GM23338 (cell line): ENCODE measurements at regions not wholly inside any gene's neighbourhood (a gene's known extent, or its start where the extent isn't known, plus 50 kb on each side); places are given as distances from the start of the nearest gene placed in this dataset.

ENCODE experiments used
- ATAC-seq: fragments of 200-7000 bp; cut with Tn5 transposase; 3 replicates; pipeline ENCODE4 v1.9.1; 2020
- DNase-seq: peaks from one replicate; pipeline ENCODE4 v3.0.0-alpha.2; 2015; ENCODE audit warnings: low spot score
- H2AFZ ChIP-seq: fragments of 200-600 bp; sonication (generic); 2 replicates; pipeline ENCODE4 v1.8.0; 2016; ENCODE audit warnings: antibody characterized with exemption, mild to moderate bottlenecking, moderate library complexity
- H3F3A ChIP-seq: fragments of 200-600 bp; sonication (generic); replicated peaks from 2 replicates; pipeline ENCODE4 v1.8.0; 2017; ENCODE audit warnings: antibody characterized with exemption, mixed run types, low read depth
- H3K27ac ChIP-seq: fragments of 200-600 bp; sonication (generic); 2 replicates; pipeline ENCODE4 v1.6.1; 2016; ENCODE audit warnings: low read depth
- H3K27me3 ChIP-seq: fragments of 200-600 bp; sonication (generic); 2 replicates; pipeline ENCODE4 v1.8.0; 2016; ENCODE audit warnings: mild to moderate bottlenecking, mixed run types, moderate library complexity; ENCODE audit not compliant: insufficient read depth
- H3K36me3 ChIP-seq: fragments of 200-600 bp; sonication (generic); 2 replicates; pipeline ENCODE4 v1.8.0; 2016; ENCODE audit warnings: mild to moderate bottlenecking; ENCODE audit not compliant: insufficient read depth
- H3K4me1 ChIP-seq: fragments of 200-600 bp; sonication (generic); 2 replicates; pipeline ENCODE4 v1.8.0; 2016; ENCODE audit warnings: mild to moderate bottlenecking, moderate library complexity; ENCODE audit not compliant: insufficient read depth
- H3K4me2 ChIP-seq: fragments of 200-600 bp; sonication (generic); 2 replicates; pipeline ENCODE4 v1.7.1; 2017; ENCODE audit warnings: mixed run types
- H3K4me3 ChIP-seq: fragments of 200-600 bp; sonication (generic); 2 replicates; pipeline ENCODE4 v1.6.1; 2016; ENCODE audit warnings: mixed run types
- H3K79me2 ChIP-seq: fragments of 200-600 bp; sonication (generic); replicated peaks from 2 replicates; pipeline ENCODE4 v1.8.0; 2017; ENCODE audit warnings: mild to moderate bottlenecking; ENCODE audit not compliant: insufficient read depth
- H3K9me2 ChIP-seq: fragments of 200-600 bp; sonication (generic); 2 replicates; pipeline ENCODE4 v1.8.0; 2017; ENCODE audit not compliant: insufficient read depth
- H4K20me1 ChIP-seq: fragments of 200-600 bp; sonication (generic); replicated peaks from 2 replicates; pipeline ENCODE4 v1.8.0; 2017; ENCODE audit warnings: mild to moderate bottlenecking; ENCODE audit not compliant: insufficient read depth
- H3K27ac Mint-ChIP-seq: 2 replicates; pipeline ENCODE4 v1.8.0; 2020; ENCODE audit warnings: inconsistent platforms, mild to moderate bottlenecking, moderate library complexity, mixed read lengths
- H3K27me3 Mint-ChIP-seq: 3 replicates; pipeline ENCODE4 v1.8.0; 2022; ENCODE audit warnings: low read depth, mild to moderate bottlenecking, moderate library complexity, mixed read lengths, inconsistent platforms; ENCODE audit not compliant: insufficient read depth, poor library complexity
- H3K36me3 Mint-ChIP-seq: 3 replicates; pipeline ENCODE4 v1.8.0; 2021; ENCODE audit warnings: low read depth, mild to moderate bottlenecking, inconsistent platforms, moderate library complexity, mixed read lengths
- H3K4me1 Mint-ChIP-seq: 3 replicates; pipeline ENCODE4 v1.8.0; 2020; ENCODE audit warnings: mild to moderate bottlenecking, inconsistent platforms, mixed read lengths
- H3K4me3 Mint-ChIP-seq: 3 replicates; pipeline ENCODE4 v1.8.0; 2021; ENCODE audit warnings: moderate library complexity, mild to moderate bottlenecking, inconsistent platforms, mixed read lengths
- H3K9me3 Mint-ChIP-seq: 3 replicates; pipeline ENCODE4 v1.8.0; 2020; ENCODE audit warnings: moderate library complexity, mild to moderate bottlenecking, inconsistent platforms, mixed read lengths
- CREB1 ChIP-seq: fragments of 250-450 bp; sonication (Bioruptor Pico); IDR thresholded peaks from 2 replicates; pipeline ENCODE4 v1.5.0; 2020; ENCODE audit warnings: low read depth, mild to moderate bottlenecking, moderate library complexity
- EZH2 ChIP-seq: fragments of 200-600 bp; sonication (generic); IDR thresholded peaks from one replicate; pipeline ENCODE4 v1.8.0; 2017; ENCODE audit warnings: antibody characterized with exemption, mild to moderate bottlenecking, low read depth; ENCODE audit not compliant: unreplicated experiment
- EZH2phosphoT487 ChIP-seq: fragments of 200-600 bp; sonication (generic); IDR thresholded peaks from one replicate; pipeline ENCODE4 v1.8.1; 2018; ENCODE audit warnings: antibody characterized with exemption; ENCODE audit not compliant: unreplicated experiment
- JUNB ChIP-seq: IDR thresholded peaks from one replicate; pipeline ENCODE4 v1.6.1; 2016; ENCODE audit warnings: antibody characterized with exemption; ENCODE audit not compliant: unreplicated experiment
- NANOG ChIP-seq: IDR thresholded peaks from 2 replicates; pipeline ENCODE4 v1.6.1; 2016; ENCODE audit warnings: antibody characterized with exemption, borderline replicate concordance
- POLR2AphosphoS5 ChIP-seq: IDR thresholded peaks from 2 replicates; pipeline ENCODE4 v1.6.1; 2016; ENCODE audit warnings: antibody characterized with exemption, low read depth
- STAT1 ChIP-seq: IDR thresholded peaks from one replicate; pipeline ENCODE4 v1.6.1; 2016; ENCODE audit warnings: antibody characterized with exemption; ENCODE audit not compliant: unreplicated experiment
- ZNF114 ChIP-seq: fragments of 250-450 bp; sonication (Bioruptor Pico); IDR thresholded peaks from 2 replicates; pipeline ENCODE4 v1.5.0; 2020; ENCODE audit warnings: mild to moderate bottlenecking, moderate library complexity
- ZNF331 ChIP-seq: fragments of 250-450 bp; sonication (Bioruptor Pico); IDR thresholded peaks from 2 replicates; pipeline ENCODE4 v1.5.0; 2020; ENCODE audit warnings: low read depth, mild to moderate bottlenecking, moderate library complexity
- TF ChIP-seq, protein P1 (sequence below): IDR thresholded peaks from 2 replicates; pipeline ENCODE4 v1.6.1; 2016; ENCODE audit warnings: antibody characterized with exemption
- TF ChIP-seq, protein P2 (sequence below), 2 experiments: fragments of 200-600 bp in 1 of 2; sonication (generic) in 1 of 2; conservative IDR thresholded peaks; 2 replicates each; pipeline versions ENCODE4 v1.5.1 to v1.6.1; 2016 to 2017; ENCODE audit warnings: antibody characterized with exemption in 2 of 2, low read depth in 2 of 2, mild to moderate bottlenecking in 2 of 2, moderate library complexity in 1 of 2
- TF ChIP-seq, protein P3 (sequence below): IDR thresholded peaks from one replicate; pipeline ENCODE4 v1.6.1; 2018; ENCODE audit warnings: antibody characterized with exemption; ENCODE audit not compliant: unreplicated experiment
- TF ChIP-seq, protein P4 (sequence below): fragments of 250-450 bp; sonication (Bioruptor Pico); IDR thresholded peaks from 2 replicates; pipeline ENCODE4 v1.5.0; 2020; ENCODE audit warnings: mild to moderate bottlenecking, moderate library complexity

DNA sequence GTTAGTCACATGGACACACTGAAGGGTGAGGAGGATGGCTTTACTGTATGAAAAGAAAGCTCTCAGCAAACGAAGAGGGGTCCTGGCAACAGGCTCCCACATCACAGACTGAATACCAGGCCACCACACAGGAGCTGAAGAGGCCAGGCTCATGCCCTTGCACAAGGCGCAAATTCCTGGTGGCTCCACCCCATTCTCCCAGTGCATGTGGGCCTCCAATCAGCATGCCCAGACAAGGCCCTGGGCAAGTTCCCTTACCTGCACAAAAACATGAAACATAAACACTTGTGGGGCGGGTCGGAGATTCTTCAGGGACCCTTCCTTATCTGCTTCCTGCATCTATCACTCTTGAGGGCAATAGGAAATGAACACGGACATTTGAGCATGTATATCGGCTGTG lies 935.8 kb upstream of the EDIL3 start:
- no peak for TF ChIP-seq EZH2phosphoT487
- TF ChIP-seq ZNF114 (CRISPR knock-in tag) = no peak
- TF ChIP-seq ZNF331 (CRISPR knock-in tag) = no peak
- TF ChIP-seq EZH2 = no peak
- TF ChIP-seq, protein P1, sequence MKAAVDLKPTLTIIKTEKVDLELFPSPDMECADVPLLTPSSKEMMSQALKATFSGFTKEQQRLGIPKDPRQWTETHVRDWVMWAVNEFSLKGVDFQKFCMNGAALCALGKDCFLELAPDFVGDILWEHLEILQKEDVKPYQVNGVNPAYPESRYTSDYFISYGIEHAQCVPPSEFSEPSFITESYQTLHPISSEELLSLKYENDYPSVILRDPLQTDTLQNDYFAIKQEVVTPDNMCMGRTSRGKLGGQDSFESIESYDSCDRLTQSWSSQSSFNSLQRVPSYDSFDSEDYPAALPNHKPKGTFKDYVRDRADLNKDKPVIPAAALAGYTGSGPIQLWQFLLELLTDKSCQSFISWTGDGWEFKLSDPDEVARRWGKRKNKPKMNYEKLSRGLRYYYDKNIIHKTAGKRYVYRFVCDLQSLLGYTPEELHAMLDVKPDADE = no peak
- TF ChIP-seq CREB1 = no peak
- TF ChIP-seq, protein P2, sequence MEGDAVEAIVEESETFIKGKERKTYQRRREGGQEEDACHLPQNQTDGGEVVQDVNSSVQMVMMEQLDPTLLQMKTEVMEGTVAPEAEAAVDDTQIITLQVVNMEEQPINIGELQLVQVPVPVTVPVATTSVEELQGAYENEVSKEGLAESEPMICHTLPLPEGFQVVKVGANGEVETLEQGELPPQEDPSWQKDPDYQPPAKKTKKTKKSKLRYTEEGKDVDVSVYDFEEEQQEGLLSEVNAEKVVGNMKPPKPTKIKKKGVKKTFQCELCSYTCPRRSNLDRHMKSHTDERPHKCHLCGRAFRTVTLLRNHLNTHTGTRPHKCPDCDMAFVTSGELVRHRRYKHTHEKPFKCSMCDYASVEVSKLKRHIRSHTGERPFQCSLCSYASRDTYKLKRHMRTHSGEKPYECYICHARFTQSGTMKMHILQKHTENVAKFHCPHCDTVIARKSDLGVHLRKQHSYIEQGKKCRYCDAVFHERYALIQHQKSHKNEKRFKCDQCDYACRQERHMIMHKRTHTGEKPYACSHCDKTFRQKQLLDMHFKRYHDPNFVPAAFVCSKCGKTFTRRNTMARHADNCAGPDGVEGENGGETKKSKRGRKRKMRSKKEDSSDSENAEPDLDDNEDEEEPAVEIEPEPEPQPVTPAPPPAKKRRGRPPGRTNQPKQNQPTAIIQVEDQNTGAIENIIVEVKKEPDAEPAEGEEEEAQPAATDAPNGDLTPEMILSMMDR (conservative IDR thresholded peaks at IDR 0.05; ENCODE audit: low read depth in 2 of 2) = no peak
- TF ChIP-seq, protein P3, sequence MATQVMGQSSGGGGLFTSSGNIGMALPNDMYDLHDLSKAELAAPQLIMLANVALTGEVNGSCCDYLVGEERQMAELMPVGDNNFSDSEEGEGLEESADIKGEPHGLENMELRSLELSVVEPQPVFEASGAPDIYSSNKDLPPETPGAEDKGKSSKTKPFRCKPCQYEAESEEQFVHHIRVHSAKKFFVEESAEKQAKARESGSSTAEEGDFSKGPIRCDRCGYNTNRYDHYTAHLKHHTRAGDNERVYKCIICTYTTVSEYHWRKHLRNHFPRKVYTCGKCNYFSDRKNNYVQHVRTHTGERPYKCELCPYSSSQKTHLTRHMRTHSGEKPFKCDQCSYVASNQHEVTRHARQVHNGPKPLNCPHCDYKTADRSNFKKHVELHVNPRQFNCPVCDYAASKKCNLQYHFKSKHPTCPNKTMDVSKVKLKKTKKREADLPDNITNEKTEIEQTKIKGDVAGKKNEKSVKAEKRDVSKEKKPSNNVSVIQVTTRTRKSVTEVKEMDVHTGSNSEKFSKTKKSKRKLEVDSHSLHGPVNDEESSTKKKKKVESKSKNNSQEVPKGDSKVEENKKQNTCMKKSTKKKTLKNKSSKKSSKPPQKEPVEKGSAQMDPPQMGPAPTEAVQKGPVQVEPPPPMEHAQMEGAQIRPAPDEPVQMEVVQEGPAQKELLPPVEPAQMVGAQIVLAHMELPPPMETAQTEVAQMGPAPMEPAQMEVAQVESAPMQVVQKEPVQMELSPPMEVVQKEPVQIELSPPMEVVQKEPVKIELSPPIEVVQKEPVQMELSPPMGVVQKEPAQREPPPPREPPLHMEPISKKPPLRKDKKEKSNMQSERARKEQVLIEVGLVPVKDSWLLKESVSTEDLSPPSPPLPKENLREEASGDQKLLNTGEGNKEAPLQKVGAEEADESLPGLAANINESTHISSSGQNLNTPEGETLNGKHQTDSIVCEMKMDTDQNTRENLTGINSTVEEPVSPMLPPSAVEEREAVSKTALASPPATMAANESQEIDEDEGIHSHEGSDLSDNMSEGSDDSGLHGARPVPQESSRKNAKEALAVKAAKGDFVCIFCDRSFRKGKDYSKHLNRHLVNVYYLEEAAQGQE = no peak
- no peak for TF ChIP-seq POLR2AphosphoS5
- TF ChIP-seq NANOG = no peak
- no peak for TF ChIP-seq STAT1
- TF ChIP-seq, protein P4, sequence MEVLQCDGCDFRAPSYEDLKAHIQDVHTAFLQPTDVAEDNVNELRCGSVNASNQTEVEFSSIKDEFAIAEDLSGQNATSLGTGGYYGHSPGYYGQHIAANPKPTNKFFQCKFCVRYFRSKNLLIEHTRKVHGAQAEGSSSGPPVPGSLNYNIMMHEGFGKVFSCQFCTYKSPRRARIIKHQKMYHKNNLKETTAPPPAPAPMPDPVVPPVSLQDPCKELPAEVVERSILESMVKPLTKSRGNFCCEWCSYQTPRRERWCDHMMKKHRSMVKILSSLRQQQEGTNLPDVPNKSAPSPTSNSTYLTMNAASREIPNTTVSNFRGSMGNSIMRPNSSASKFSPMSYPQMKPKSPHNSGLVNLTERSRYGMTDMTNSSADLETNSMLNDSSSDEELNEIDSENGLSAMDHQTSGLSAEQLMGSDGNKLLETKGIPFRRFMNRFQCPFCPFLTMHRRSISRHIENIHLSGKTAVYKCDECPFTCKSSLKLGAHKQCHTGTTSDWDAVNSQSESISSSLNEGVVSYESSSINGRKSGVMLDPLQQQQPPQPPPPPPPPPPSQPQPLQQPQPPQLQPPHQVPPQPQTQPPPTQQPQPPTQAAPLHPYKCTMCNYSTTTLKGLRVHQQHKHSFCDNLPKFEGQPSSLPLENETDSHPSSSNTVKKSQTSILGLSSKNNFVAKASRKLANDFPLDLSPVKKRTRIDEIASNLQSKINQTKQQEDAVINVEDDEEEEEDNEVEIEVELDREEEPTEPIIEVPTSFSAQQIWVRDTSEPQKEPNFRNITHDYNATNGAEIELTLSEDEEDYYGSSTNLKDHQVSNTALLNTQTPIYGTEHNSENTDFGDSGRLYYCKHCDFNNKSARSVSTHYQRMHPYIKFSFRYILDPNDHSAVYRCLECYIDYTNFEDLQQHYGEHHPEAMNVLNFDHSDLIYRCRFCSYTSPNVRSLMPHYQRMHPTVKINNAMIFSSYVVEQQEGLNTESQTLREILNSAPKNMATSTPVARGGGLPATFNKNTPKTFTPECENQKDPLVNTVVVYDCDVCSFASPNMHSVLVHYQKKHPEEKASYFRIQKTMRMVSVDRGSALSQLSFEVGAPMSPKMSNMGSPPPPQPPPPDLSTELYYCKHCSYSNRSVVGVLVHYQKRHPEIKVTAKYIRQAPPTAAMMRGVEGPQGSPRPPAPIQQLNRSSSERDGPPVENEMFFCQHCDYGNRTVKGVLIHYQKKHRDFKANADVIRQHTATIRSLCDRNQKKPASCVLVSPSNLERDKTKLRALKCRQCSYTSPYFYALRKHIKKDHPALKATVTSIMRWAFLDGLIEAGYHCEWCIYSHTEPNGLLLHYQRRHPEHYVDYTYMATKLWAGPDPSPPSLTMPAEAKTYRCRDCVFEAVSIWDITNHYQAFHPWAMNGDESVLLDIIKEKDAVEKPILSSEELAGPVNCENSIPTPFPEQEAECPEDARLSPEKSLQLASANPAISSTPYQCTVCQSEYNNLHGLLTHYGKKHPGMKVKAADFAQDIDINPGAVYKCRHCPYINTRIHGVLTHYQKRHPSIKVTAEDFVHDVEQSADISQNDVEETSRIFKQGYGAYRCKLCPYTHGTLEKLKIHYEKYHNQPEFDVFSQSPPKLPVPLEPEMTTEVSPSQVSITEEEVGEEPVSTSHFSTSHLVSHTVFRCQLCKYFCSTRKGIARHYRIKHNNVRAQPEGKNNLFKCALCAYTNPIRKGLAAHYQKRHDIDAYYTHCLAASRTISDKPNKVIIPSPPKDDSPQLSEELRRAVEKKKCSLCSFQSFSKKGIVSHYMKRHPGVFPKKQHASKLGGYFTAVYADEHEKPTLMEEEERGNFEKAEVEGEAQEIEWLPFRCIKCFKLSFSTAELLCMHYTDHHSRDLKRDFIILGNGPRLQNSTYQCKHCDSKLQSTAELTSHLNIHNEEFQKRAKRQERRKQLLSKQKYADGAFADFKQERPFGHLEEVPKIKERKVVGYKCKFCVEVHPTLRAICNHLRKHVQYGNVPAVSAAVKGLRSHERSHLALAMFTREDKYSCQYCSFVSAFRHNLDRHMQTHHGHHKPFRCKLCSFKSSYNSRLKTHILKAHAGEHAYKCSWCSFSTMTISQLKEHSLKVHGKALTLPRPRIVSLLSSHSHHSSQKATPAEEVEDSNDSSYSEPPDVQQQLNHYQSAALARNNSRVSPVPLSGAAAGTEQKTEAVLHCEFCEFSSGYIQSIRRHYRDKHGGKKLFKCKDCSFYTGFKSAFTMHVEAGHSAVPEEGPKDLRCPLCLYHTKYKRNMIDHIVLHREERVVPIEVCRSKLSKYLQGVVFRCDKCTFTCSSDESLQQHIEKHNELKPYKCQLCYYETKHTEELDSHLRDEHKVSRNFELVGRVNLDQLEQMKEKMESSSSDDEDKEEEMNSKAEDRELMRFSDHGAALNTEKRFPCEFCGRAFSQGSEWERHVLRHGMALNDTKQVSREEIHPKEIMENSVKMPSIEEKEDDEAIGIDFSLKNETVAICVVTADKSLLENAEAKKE (CRISPR knock-in tag) = no peak
- TF ChIP-seq JUNB = no peak
- Histone ChIP-seq H2AFZ (peak overlapping the region; percentile 88; the same call in 1 of the 2 replicates), H3K4me3 (no peak overlapping the region), H3K27me3 (no peaks in the 10 kb centered on the region), H4K20me1 (no peaks in the 10 kb centered on the region), H3K79me2 (no peaks in the 10 kb centered on the region), H3K4me1 (no peaks in the 10 kb centered on the region), H3K27ac (no peak overlapping the region), H3K9me2 (no peaks in the 10 kb centered on the region), H3K4me2 (no peak overlapping the region), H3F3A (no peaks in the 10 kb centered on the region), H3K36me3 (no peaks in the 10 kb centered on the region)
- H3K4me1 Mint-ChIP-seq = no peaks in the 10 kb centered on the region
- ATAC-seq (peak; percentile 47; the same call in 1 of the 3 replicates), DNase-seq (peak; percentile 6)
- no peaks in the 10 kb centered on the region for H3K9me3 Mint-ChIP-seq
- H3K27me3 Mint-ChIP-seq = no peaks in the 10 kb centered on the region
- no peaks in the 10 kb centered on the region for H3K36me3 Mint-ChIP-seq
- H3K27ac Mint-ChIP-seq = peak overlapping the region; percentile 72
- H3K4me3 Mint-ChIP-seq = no peak overlapping the region
